HEK293 (cell line): ENCODE measurements at regions not wholly inside any gene's neighbourhood (a gene's known extent, or its start where the extent isn't known, plus 50 kb on each side); places are given as distances from the start of the nearest gene placed in this dataset.

Experiments used
- BCL11B ChIP-seq: fragments of 450-650 bp; formaldehyde crosslinking; IDR thresholded peaks from 2 replicates; pipeline ENCODE4 v1.5.1; 2016; ENCODE audit warnings: low read depth, missing biosample characterization, missing genetic modification characterization
- GFI1B ChIP-seq: fragments of 450-650 bp; formaldehyde crosslinking; IDR thresholded peaks from 2 replicates; pipeline ENCODE4 v1.5.1; 2016; ENCODE audit warnings: missing biosample characterization, missing genetic modification characterization
- GLIS1 ChIP-seq: fragments of 450-650 bp; formaldehyde crosslinking; IDR thresholded peaks from 2 replicates; pipeline ENCODE4 v1.5.1; 2016; ENCODE audit warnings: missing biosample characterization, missing genetic modification characterization
- GLIS2 ChIP-seq: fragments of 450-650 bp; formaldehyde crosslinking; IDR thresholded peaks from 2 replicates; pipeline ENCODE4 v1.5.1; 2016; ENCODE audit warnings: missing biosample characterization, missing genetic modification characterization
- KLF16 ChIP-seq: fragments of 450-650 bp; formaldehyde crosslinking; IDR thresholded peaks from 2 replicates; pipeline ENCODE4 v1.5.1; 2017; ENCODE audit warnings: missing biosample characterization, missing genetic modification characterization
- MYNN ChIP-seq: fragments of 450-650 bp; formaldehyde crosslinking; IDR thresholded peaks from 2 replicates; pipeline ENCODE4 v1.5.1; 2016; ENCODE audit warnings: missing biosample characterization, missing genetic modification characterization, borderline replicate concordance
- REPIN1 ChIP-seq: fragments of 450-650 bp; formaldehyde crosslinking; IDR thresholded peaks from 2 replicates; pipeline ENCODE4 v1.5.1; 2017; ENCODE audit warnings: missing biosample characterization, missing genetic modification characterization, low read depth
- SETDB1 ChIP-seq: IDR thresholded peaks from one replicate; pipeline ENCODE4 v1.6.1; 2017; ENCODE audit warnings: mild to moderate bottlenecking, low read length, moderate library complexity, mixed read lengths; ENCODE audit not compliant: insufficient read length
- SP2 ChIP-seq: fragments of 450-650 bp; formaldehyde crosslinking; IDR thresholded peaks from 2 replicates; pipeline ENCODE4 v1.5.1; 2016; ENCODE audit warnings: missing biosample characterization, missing genetic modification characterization
- SP3 ChIP-seq: fragments of 450-650 bp; formaldehyde crosslinking; IDR thresholded peaks from 2 replicates; pipeline ENCODE4 v1.5.1; 2016; ENCODE audit warnings: missing biosample characterization, missing genetic modification characterization
- YY2 ChIP-seq: fragments of 450-650 bp; formaldehyde crosslinking; IDR thresholded peaks from 2 replicates; pipeline ENCODE4 v1.5.1; 2016; ENCODE audit warnings: missing biosample characterization, missing genetic modification characterization
- ZBTB17 ChIP-seq: fragments of 450-650 bp; formaldehyde crosslinking; IDR thresholded peaks from 2 replicates; pipeline ENCODE4 v1.5.1; 2016; ENCODE audit warnings: missing biosample characterization, missing genetic modification characterization
- ZBTB7A ChIP-seq: fragments of 450-650 bp; formaldehyde crosslinking; IDR thresholded peaks from 2 replicates; pipeline ENCODE4 v1.5.1; 2016; ENCODE audit warnings: low read depth, missing biosample characterization, missing genetic modification characterization
- ZEB2 ChIP-seq: fragments of 450-650 bp; formaldehyde crosslinking; IDR thresholded peaks from 2 replicates; pipeline ENCODE4 v1.5.1; 2016; ENCODE audit warnings: missing biosample characterization, missing genetic modification characterization
- ZFP41 ChIP-seq: fragments of 450-650 bp; formaldehyde crosslinking; IDR thresholded peaks from 2 replicates; pipeline ENCODE4 v1.5.1; 2016; ENCODE audit warnings: missing biosample characterization, missing genetic modification characterization, borderline replicate concordance
- ZNF114 ChIP-seq: fragments of 450-650 bp; formaldehyde crosslinking; IDR thresholded peaks from 2 replicates; pipeline ENCODE4 v1.5.0; 2017; ENCODE audit warnings: missing biosample characterization, missing genetic modification characterization
- ZNF19 ChIP-seq: fragments of 450-650 bp; formaldehyde crosslinking; IDR thresholded peaks from 2 replicates; pipeline ENCODE4; 2016; ENCODE audit warnings: missing biosample characterization, missing genetic modification characterization, low read depth
- ZNF214 ChIP-seq: fragments of 450-650 bp; formaldehyde crosslinking; IDR thresholded peaks from 2 replicates; pipeline ENCODE4 v1.5.1; 2017; ENCODE audit warnings: missing biosample characterization, mild to moderate bottlenecking, missing genetic modification characterization, borderline replicate concordance
- ZNF292 ChIP-seq: fragments of 450-650 bp; formaldehyde crosslinking; IDR thresholded peaks from 2 replicates; pipeline ENCODE4 v1.5.1; 2016; ENCODE audit warnings: low read depth, missing biosample characterization, missing genetic modification characterization, borderline replicate concordance
- ZNF350 ChIP-seq: fragments of 450-650 bp; formaldehyde crosslinking; IDR thresholded peaks from 2 replicates; pipeline ENCODE4 v1.5.0; 2017; ENCODE audit warnings: missing biosample characterization, mild to moderate bottlenecking, missing genetic modification characterization
- ZNF366 ChIP-seq: fragments of 450-650 bp; formaldehyde crosslinking; conservative IDR thresholded peaks from 2 replicates; pipeline ENCODE4 v1.5.1; 2016; ENCODE audit warnings: missing biosample characterization, missing genetic modification characterization
- ZNF394 ChIP-seq: fragments of 450-650 bp; formaldehyde crosslinking; IDR thresholded peaks from 2 replicates; pipeline ENCODE4 v1.5.1; 2016; ENCODE audit warnings: missing biosample characterization, missing genetic modification characterization, mild to moderate bottlenecking, moderate library complexity, borderline replicate concordance
- ZNF501 ChIP-seq: fragments of 450-650 bp; formaldehyde crosslinking; IDR thresholded peaks from 2 replicates; pipeline ENCODE4 v1.5.1; 2016; ENCODE audit warnings: missing biosample characterization, missing genetic modification characterization
- ZNF510 ChIP-seq: fragments of 450-650 bp; formaldehyde crosslinking; IDR thresholded peaks from 2 replicates; pipeline ENCODE4 v1.5.1; 2018; ENCODE audit warnings: mild to moderate bottlenecking, missing genetic modification characterization, missing biosample characterization; ENCODE audit not compliant: insufficient replicate concordance
- ZNF549 ChIP-seq: fragments of 450-650 bp; IDR thresholded peaks from 2 replicates; pipeline ENCODE4 v1.5.1; 2018; ENCODE audit warnings: missing biosample characterization, missing genetic modification characterization, mild to moderate bottlenecking, inconsistent platforms, moderate library complexity
- ZNF555 ChIP-seq: fragments of 450-650 bp; formaldehyde crosslinking; conservative IDR thresholded peaks from 2 replicates; pipeline ENCODE4 v1.5.1; 2017; ENCODE audit warnings: missing biosample characterization, mild to moderate bottlenecking, missing genetic modification characterization, inconsistent platforms
- ZNF561 ChIP-seq: fragments of 450-650 bp; IDR thresholded peaks from 2 replicates; pipeline ENCODE4 v1.5.1; 2018; ENCODE audit warnings: missing biosample characterization, missing genetic modification characterization, borderline replicate concordance
- ZNF596 ChIP-seq: fragments of 450-650 bp; IDR thresholded peaks from 2 replicates; pipeline ENCODE4 v1.5.0; 2018; ENCODE audit warnings: missing biosample characterization, mild to moderate bottlenecking, missing genetic modification characterization, moderate library complexity
- ZNF660 ChIP-seq: fragments of 450-650 bp; IDR thresholded peaks from 2 replicates; pipeline ENCODE4 v1.5.1; 2018; ENCODE audit warnings: missing biosample characterization, mild to moderate bottlenecking, missing genetic modification characterization
- ZNF707 ChIP-seq: fragments of 450-650 bp; formaldehyde crosslinking; IDR thresholded peaks from 2 replicates; pipeline ENCODE4 v1.5.1; 2016; ENCODE audit warnings: missing biosample characterization, missing genetic modification characterization
- ZNF747 ChIP-seq: fragments of 450-650 bp; formaldehyde crosslinking; IDR thresholded peaks from 2 replicates; pipeline ENCODE4 v1.5.1; 2016; ENCODE audit warnings: missing biosample characterization, missing genetic modification characterization
- ZXDB ChIP-seq: fragments of 450-650 bp; formaldehyde crosslinking; IDR thresholded peaks from 2 replicates; pipeline ENCODE4 v1.5.1; 2016; ENCODE audit warnings: missing biosample characterization, missing genetic modification characterization
- TF ChIP-seq, protein P1 (sequence below): fragments of 450-650 bp; formaldehyde crosslinking; IDR thresholded peaks from 2 replicates; pipeline ENCODE4 v1.5.1; 2016; ENCODE audit warnings: missing biosample characterization, missing genetic modification characterization
- TF ChIP-seq, protein P2 (sequence below): sonication (generic); formaldehyde crosslinking; IDR thresholded peaks from 2 replicates; pipeline ENCODE4 v1.8.1; 2022; ENCODE audit warnings: mild to moderate bottlenecking, moderate library complexity, missing genetic modification reagents
- TF ChIP-seq, protein P3 (sequence below): fragments of 450-650 bp; formaldehyde crosslinking; IDR thresholded peaks from 2 replicates; pipeline ENCODE4 v1.5.1; 2016; ENCODE audit warnings: missing biosample characterization, missing genetic modification characterization

DNA sequence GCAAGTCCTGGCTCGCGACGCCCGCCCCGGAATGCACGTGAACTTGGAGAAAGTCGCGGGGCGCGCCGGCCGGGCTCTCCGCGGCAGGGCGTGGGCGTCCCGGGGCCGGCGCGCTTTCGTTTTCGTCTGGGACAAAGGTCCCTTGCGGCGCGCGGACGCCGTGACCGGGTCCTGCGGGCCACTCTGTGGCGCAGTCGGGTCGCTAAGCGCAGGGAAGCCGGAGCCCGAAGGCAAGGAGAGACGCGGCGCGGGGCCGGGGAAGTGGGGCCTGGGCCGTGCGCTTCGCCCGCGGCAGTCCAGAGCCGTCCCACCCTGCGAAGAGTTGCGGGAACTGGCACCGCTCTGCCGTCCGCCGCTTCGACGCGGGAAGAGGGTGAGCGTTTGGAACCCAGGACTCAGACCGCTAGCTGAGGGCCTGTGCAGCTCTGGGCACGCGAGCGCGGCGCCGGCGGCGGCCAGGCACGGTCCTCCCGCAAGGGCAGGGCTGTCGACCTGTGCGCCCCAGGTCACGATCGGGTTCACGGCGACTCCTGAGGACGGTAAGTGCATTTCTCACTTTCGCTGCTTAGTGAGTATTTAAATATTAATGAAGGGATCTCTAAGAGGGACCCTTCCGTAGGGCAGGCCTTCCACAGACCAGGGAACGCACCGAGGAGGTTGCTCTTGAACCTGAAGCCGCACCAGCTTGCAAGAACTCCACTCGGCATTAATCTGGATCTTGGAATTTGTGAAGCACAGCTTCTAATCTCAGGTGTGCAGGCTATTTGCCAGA lies 78.0 kb upstream of the PPARA start (continued):
- TF ChIP-seq SETDB1 (no peak), SP3 (tag by site-specific recombination) (no peak), ZNF501 (tag by site-specific recombination) (peak; percentile 65; the same call in 1 of the 2 replicates), ZNF561 (tag by site-specific recombination) (no peak), ZNF596 (no peak), GLIS2 (tag by site-specific recombination) (no peak), ZFP41 (tag by site-specific recombination) (no peak), ZNF510 (tag by site-specific recombination) (no peak), ZNF549 (no peak), ZNF114 (tag by site-specific recombination) (no peak), MYNN (no peak), ZNF394 (no peak), SP2 (no peak; the same call in none of the 2 replicates), ZBTB17 (tag by site-specific recombination) (peak; percentile 48; the same call in 1 of the 2 replicates), REPIN1 (tag by site-specific recombination) (no peak), ZNF366 (tag by site-specific recombination) (no peak), KLF16 (tag by site-specific recombination) (0 out of 2 replicates have a peak, but pooled peaks have one; percentile 45), GFI1B (tag by site-specific recombination) (no peak), ZNF747 (tag by site-specific recombination) (no peak), ZXDB (tag by site-specific recombination) (peak; percentile 44; the same call in 1 of the 2 replicates), BCL11B (tag by site-specific recombination) (peak; percentile 86), ZBTB7A (tag by site-specific recombination) (peak; percentile 78), ZNF660 (tag by site-specific recombination) (0 out of 2 replicates have a peak, but pooled peaks have one; percentile 13), GLIS1 (tag by site-specific recombination) (no peak), ZNF707 (tag by site-specific recombination) (no peak), ZNF19 (tag by site-specific recombination) (no peak), ZNF350 (tag by site-specific recombination) (no peak), YY2 (tag by site-specific recombination) (peak; percentile 38; the same call in 1 of the 2 replicates), ZNF555 (tag by site-specific recombination) (no peak), ZEB2 (tag by site-specific recombination) (peak; percentile 91), ZNF292 (no peak), ZNF214 (tag by site-specific recombination) (no peak)
- TF ChIP-seq, protein P1, sequence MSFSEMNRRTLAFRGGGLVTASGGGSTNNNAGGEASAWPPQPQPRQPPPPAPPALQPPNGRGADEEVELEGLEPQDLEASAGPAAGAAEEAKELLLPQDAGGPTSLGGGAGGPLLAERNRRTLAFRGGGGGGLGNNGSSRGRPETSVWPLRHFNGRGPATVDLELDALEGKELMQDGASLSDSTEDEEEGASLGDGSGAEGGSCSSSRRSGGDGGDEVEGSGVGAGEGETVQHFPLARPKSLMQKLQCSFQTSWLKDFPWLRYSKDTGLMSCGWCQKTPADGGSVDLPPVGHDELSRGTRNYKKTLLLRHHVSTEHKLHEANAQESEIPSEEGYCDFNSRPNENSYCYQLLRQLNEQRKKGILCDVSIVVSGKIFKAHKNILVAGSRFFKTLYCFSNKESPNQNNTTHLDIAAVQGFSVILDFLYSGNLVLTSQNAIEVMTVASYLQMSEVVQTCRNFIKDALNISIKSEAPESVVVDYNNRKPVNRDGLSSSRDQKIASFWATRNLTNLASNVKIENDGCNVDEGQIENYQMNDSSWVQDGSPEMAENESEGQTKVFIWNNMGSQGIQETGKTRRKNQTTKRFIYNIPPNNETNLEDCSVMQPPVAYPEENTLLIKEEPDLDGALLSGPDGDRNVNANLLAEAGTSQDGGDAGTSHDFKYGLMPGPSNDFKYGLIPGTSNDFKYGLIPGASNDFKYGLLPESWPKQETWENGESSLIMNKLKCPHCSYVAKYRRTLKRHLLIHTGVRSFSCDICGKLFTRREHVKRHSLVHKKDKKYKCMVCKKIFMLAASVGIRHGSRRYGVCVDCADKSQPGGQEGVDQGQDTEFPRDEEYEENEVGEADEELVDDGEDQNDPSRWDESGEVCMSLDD (tag by site-specific recombination) = peak; percentile 80
- TF ChIP-seq, protein P2, sequence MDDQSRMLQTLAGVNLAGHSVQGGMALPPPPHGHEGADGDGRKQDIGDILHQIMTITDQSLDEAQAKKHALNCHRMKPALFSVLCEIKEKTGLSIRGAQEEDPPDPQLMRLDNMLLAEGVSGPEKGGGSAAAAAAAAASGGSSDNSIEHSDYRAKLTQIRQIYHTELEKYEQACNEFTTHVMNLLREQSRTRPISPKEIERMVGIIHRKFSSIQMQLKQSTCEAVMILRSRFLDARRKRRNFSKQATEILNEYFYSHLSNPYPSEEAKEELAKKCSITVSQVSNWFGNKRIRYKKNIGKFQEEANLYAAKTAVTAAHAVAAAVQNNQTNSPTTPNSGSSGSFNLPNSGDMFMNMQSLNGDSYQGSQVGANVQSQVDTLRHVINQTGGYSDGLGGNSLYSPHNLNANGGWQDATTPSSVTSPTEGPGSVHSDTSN (CRISPR knock-in tag) = peak; percentile 73; the same call in 1 of the 2 replicates
- TF ChIP-seq, protein P3, sequence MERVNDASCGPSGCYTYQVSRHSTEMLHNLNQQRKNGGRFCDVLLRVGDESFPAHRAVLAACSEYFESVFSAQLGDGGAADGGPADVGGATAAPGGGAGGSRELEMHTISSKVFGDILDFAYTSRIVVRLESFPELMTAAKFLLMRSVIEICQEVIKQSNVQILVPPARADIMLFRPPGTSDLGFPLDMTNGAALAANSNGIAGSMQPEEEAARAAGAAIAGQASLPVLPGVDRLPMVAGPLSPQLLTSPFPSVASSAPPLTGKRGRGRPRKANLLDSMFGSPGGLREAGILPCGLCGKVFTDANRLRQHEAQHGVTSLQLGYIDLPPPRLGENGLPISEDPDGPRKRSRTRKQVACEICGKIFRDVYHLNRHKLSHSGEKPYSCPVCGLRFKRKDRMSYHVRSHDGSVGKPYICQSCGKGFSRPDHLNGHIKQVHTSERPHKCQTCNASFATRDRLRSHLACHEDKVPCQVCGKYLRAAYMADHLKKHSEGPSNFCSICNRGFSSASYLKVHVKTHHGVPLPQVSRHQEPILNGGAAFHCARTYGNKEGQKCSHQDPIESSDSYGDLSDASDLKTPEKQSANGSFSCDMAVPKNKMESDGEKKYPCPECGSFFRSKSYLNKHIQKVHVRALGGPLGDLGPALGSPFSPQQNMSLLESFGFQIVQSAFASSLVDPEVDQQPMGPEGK (tag by site-specific recombination) = peak; percentile 45; the same call in 1 of the 2 replicates
